ENCODE measurements at regions not wholly inside any gene's neighbourhood (a gene's known extent, or its start where the extent isn't known, plus 50 kb on each side); places are given as distances from the start of the nearest gene placed in this dataset.
"Not testable (repeated sequence)": the region's sequence is repeated elsewhere in the genome, so short reads cannot be mapped to it uniquely, and the experiment has no call there.

DNA sequence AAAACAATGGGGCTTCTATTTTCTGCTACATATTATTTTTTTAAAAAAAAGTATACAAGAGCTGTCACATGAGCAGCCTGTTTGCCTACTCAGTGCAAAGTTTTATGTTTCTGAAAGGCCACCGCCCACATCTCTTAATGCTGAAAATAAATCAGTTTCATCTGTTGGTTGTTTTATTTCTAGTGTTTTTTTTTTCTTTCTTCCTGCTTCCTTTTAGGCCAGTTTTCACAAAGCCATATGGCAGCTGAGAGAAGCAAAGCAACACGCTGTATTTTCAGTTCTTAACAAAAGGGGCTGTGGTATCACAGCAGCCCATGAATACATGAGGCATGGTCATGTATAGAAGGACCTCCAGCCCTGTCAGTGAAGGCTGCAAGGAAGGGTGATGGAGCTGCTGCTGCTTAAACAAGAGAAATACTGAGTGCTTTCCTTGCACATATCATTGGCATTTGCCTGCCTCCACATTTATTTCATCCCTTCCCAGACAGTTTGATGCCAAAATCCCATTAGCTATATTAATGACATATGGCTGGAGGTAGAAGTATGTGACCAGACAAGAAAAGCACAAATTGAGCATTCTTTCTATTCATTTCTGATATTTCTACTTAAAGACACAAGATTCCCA is 172.5 kb downstream of the PCDH18 start:
- intact Hi-C loops (cut with micrococcal nuclease; ENCODE audit: unreplicated experiment) (no loop called here), in situ Hi-C loops (cut with HindIII; ENCODE audit: low pct_unique_long_range_greater_than_20kb, low sequenced_read_pairs) (no loop called here)
- no peak overlapping the region for H3K4me3 ChIP-seq (ENCODE audit: low read depth in 2 of 2, low read length in 2 of 2)
- no TSS peak for BruUV-seq (replicated peaks)
- H3K27ac ChIP-seq (ENCODE audit: low read length), result no peak overlapping the region
- DNase-seq (ENCODE audit: low read depth, low spot score), result no peak
- no peaks in the 10 kb centered on the region for H3K4me1 ChIP-seq (ENCODE audit: control insufficient read depth, insufficient read depth, low read length)
- no peak for TF ChIP-seq POLR2AphosphoS5 (IDR thresholded peaks at IDR 0.05; ENCODE audit: low read depth, low read length)
- TF ChIP-seq, protein P1, sequence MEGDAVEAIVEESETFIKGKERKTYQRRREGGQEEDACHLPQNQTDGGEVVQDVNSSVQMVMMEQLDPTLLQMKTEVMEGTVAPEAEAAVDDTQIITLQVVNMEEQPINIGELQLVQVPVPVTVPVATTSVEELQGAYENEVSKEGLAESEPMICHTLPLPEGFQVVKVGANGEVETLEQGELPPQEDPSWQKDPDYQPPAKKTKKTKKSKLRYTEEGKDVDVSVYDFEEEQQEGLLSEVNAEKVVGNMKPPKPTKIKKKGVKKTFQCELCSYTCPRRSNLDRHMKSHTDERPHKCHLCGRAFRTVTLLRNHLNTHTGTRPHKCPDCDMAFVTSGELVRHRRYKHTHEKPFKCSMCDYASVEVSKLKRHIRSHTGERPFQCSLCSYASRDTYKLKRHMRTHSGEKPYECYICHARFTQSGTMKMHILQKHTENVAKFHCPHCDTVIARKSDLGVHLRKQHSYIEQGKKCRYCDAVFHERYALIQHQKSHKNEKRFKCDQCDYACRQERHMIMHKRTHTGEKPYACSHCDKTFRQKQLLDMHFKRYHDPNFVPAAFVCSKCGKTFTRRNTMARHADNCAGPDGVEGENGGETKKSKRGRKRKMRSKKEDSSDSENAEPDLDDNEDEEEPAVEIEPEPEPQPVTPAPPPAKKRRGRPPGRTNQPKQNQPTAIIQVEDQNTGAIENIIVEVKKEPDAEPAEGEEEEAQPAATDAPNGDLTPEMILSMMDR (IDR thresholded peaks at IDR 0.05), result no peak
- no peak for TF ChIP-seq SIN3A (IDR thresholded peaks at IDR 0.05; ENCODE audit: borderline replicate concordance, insufficient read depth, low read depth, low read length)
- TF ChIP-seq, protein P2, sequence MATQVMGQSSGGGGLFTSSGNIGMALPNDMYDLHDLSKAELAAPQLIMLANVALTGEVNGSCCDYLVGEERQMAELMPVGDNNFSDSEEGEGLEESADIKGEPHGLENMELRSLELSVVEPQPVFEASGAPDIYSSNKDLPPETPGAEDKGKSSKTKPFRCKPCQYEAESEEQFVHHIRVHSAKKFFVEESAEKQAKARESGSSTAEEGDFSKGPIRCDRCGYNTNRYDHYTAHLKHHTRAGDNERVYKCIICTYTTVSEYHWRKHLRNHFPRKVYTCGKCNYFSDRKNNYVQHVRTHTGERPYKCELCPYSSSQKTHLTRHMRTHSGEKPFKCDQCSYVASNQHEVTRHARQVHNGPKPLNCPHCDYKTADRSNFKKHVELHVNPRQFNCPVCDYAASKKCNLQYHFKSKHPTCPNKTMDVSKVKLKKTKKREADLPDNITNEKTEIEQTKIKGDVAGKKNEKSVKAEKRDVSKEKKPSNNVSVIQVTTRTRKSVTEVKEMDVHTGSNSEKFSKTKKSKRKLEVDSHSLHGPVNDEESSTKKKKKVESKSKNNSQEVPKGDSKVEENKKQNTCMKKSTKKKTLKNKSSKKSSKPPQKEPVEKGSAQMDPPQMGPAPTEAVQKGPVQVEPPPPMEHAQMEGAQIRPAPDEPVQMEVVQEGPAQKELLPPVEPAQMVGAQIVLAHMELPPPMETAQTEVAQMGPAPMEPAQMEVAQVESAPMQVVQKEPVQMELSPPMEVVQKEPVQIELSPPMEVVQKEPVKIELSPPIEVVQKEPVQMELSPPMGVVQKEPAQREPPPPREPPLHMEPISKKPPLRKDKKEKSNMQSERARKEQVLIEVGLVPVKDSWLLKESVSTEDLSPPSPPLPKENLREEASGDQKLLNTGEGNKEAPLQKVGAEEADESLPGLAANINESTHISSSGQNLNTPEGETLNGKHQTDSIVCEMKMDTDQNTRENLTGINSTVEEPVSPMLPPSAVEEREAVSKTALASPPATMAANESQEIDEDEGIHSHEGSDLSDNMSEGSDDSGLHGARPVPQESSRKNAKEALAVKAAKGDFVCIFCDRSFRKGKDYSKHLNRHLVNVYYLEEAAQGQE (IDR thresholded peaks at IDR 0.05; ENCODE audit: insufficient read depth in 1 of 2, low read depth in 2 of 2, low read length in 1 of 2), result no peak
- TF ChIP-seq TCF7L2 (IDR thresholded peaks at IDR 0.05; ENCODE audit: low read depth, low read length), result no peak
- no peaks in the 10 kb centered on the region for H3K9me3 ChIP-seq (ENCODE audit: control insufficient read depth, insufficient read depth, low read depth, low read length)
- H3K36me3 ChIP-seq (ENCODE audit: control insufficient read depth, insufficient read depth, low read length), result no peaks in the 10 kb centered on the region
- ATAC-seq, result no peak
- ChIA-PET CTCF (no interaction called here), POLR2A (no interaction called here)
- H3K27me3 ChIP-seq (ENCODE audit: control insufficient read depth, insufficient read depth, low read length), result no peaks in the 10 kb centered on the region

DNA sequence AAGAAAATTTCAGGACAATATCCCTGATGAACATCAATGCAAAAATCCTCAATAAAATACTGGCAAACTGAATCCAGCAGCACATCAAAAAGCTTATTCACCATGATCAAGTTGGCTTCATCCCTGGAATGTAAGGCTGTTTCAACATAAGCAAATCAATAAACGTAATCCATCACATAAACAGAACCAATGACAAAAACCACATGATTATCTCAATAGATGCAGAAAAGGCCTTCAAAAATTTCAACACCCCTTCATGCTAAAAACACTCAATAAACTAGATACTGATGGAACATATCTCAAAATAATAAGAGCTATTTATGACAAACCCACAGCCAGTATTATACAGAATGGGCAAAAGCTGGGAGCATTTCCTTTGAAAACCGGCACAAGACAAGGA is 177.7 kb downstream of the PCDH18 start:
- H3K4me1 ChIP-seq (ENCODE audit: control insufficient read depth, insufficient read depth, low read length); H3K4me3 ChIP-seq (ENCODE audit: low read depth in 2 of 2, low read length in 2 of 2); H3K27me3 ChIP-seq (ENCODE audit: control insufficient read depth, insufficient read depth, low read length); in situ Hi-C loops (cut with HindIII; ENCODE audit: low pct_unique_long_range_greater_than_20kb, low sequenced_read_pairs); POLR2A ChIA-PET; intact Hi-C loops (cut with micrococcal nuclease; ENCODE audit: unreplicated experiment); DNase-seq (ENCODE audit: low read depth, low spot score); H3K36me3 ChIP-seq (ENCODE audit: control insufficient read depth, insufficient read depth, low read length); ATAC-seq; CTCF ChIA-PET; BruUV-seq (replicated peaks); H3K27ac ChIP-seq (ENCODE audit: low read length); H3K9me3 ChIP-seq (ENCODE audit: control insufficient read depth, insufficient read depth, low read depth, low read length): not testable (repeated sequence)

DNA sequence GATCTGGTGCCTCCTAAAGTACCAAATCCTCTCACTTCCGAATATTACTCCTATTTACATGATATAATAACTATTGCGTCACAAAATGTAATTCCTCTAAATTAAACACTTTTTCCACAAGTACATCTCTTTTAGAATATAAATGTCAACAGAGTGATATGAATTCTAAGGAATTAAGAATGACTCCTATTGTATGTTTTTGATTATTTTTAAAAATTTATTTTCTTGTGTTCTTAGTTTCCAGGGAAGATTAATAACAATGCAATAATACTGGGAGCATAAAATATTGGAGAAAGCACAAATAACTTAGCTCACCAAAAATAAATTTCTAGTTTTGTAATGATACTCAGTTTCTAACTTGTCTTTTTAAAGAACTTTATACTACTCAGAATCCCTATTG is 184.9 kb downstream of the PCDH18 start:
- TF ChIP-seq SIN3A (IDR thresholded peaks at IDR 0.05; ENCODE audit: borderline replicate concordance, insufficient read depth, low read depth, low read length) (no peak), POLR2AphosphoS5 (IDR thresholded peaks at IDR 0.05; ENCODE audit: low read depth, low read length) (no peak), TCF7L2 (IDR thresholded peaks at IDR 0.05; ENCODE audit: low read depth, low read length) (no peak)
- TF ChIP-seq, protein P1 (IDR thresholded peaks at IDR 0.05), result no peak
- TF ChIP-seq, protein P2 (IDR thresholded peaks at IDR 0.05; ENCODE audit: insufficient read depth in 1 of 2, low read depth in 2 of 2, low read length in 1 of 2), result no peak
- no peaks in the 10 kb centered on the region for H3K9me3 ChIP-seq (ENCODE audit: control insufficient read depth, insufficient read depth, low read depth, low read length)
- H3K4me1 ChIP-seq (ENCODE audit: control insufficient read depth, insufficient read depth, low read length), result no peaks in the 10 kb centered on the region
- BruUV-seq (replicated peaks), result no TSS peak
- ATAC-seq (no peak), DNase-seq (ENCODE audit: low read depth, low spot score) (no peak)
- in situ Hi-C loops (cut with HindIII; ENCODE audit: low pct_unique_long_range_greater_than_20kb, low sequenced_read_pairs) (no loop called here), intact Hi-C loops (cut with micrococcal nuclease; ENCODE audit: unreplicated experiment) (no loop called here)
- H3K27ac ChIP-seq (ENCODE audit: low read length), result no peak overlapping the region
- no peaks in the 10 kb centered on the region for H3K36me3 ChIP-seq (ENCODE audit: control insufficient read depth, insufficient read depth, low read length)
- H3K4me3 ChIP-seq (ENCODE audit: low read depth in 2 of 2, low read length in 2 of 2), result no peak overlapping the region
- H3K27me3 ChIP-seq (ENCODE audit: control insufficient read depth, insufficient read depth, low read length), result no peaks in the 10 kb centered on the region
- ChIA-PET CTCF (no interaction called here), POLR2A (no interaction called here)

Measured in Panc1 (cell line).